Left lung (tissue), 4 donors: ENCODE measurements at regions not wholly inside any gene's neighbourhood (a gene's known extent, or its start where the extent isn't known, plus 50 kb on each side); places are given as distances from the start of the nearest gene placed in this dataset.
"Not testable (repeated sequence)": the region's sequence is repeated elsewhere in the genome, so short reads cannot be mapped to it uniquely, and the experiment has no call there.

Experiments used
- ATAC-seq: fragments of 200-7000 bp; cut with Tn5 transposase; one replicate; pipeline ENCODE4 v1.9.1; 2020; ENCODE audit warnings: moderate library complexity
- DNase-seq, 4 donors: peaks; one replicate each; pipeline ENCODE4 v3.0.0-alpha.2; 2013 to 2020
- H3K27ac ChIP-seq, 2 donors: fragments of 200-600 bp; sonication (generic) in 1 of 2; one replicate each; pipeline versions ENCODE4 v1.5.0 to v1.8.0; 2020 to 2021
- H3K27me3 ChIP-seq, 2 donors: fragments of 200-600 bp; sonication (generic) in 1 of 2; one replicate each; pipeline versions ENCODE4 v1.5.0 to v1.8.0; 2020 to 2021
- H3K36me3 ChIP-seq, 2 donors: fragments of 200-600 bp; sonication (generic) in 1 of 2; one replicate each; pipeline versions ENCODE4 v1.5.0 to v1.8.0; 2020 to 2021
- H3K4me1 ChIP-seq, 2 donors: fragments of 200-600 bp; one replicate each; pipeline ENCODE4 v1.8.0; 2021
- H3K4me3 ChIP-seq, 2 donors: fragments of 200-600 bp; sonication (generic) in 1 of 2; one replicate each; pipeline versions ENCODE4 v1.5.0 to v1.8.0; 2020 to 2021; ENCODE audit warnings: mild to moderate bottlenecking in 1 of 2
- H3K9me3 ChIP-seq, 2 donors: fragments of 200-600 bp; sonication (generic) in 1 of 2; one replicate each; pipeline versions ENCODE4 v1.5.0 to v1.8.0; 2020 to 2021
- intact Hi-C, 2 donors: fragments of 100-400 bp; cut with DNase I; formaldehyde crosslinking; loops; one replicate each; pipeline versions ENCODE4 v1.11.2 to v1.14.2; 2022
- TF ChIP-seq, protein P1 (sequence below), 2 donors: fragments of 200-600 bp; sonication (generic) in 1 of 2; IDR thresholded peaks; one replicate each; pipeline versions ENCODE4 v1.5.0 to v1.8.0; 2021; ENCODE audit warnings: antibody characterized with exemption in 2 of 2
- donor health status: DM: no; HTN: yes; CAD: no.
- donor health status: DM: no; HTN: no; CAD: no.

DNA sequence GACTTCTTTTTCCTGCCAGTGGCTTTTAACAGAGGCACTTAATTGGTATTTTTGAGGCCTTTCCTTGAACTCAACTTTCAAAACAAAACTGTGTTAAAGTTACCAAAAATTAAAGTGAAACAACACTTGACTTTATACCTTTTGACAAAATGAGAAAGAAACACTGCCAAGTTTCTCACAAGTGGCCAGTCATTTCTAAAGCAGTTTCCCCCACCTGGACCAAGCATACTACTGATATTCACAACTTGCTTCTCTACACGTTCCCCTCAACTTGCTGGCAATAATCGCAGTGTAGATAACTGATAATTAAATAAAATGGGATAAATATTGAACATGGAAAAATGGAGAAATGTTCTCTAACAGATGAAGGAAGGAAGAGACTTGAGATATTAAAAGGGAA lies 135.7 kb downstream of the TLR4 start:
- no peak for ATAC-seq
- Histone ChIP-seq H3K4me3 (no peak overlapping the region), H3K9me3 (no peaks in the 10 kb centered on the region), H3K36me3 (no peaks in the 10 kb centered on the region), H3K27ac (no peak overlapping the region), H3K4me1 (no peaks in the 10 kb centered on the region), H3K27me3 (no peaks in the 10 kb centered on the region)
- intact Hi-C loops, result no loop called here
- no peak for DNase-seq
- TF ChIP-seq, protein P1, sequence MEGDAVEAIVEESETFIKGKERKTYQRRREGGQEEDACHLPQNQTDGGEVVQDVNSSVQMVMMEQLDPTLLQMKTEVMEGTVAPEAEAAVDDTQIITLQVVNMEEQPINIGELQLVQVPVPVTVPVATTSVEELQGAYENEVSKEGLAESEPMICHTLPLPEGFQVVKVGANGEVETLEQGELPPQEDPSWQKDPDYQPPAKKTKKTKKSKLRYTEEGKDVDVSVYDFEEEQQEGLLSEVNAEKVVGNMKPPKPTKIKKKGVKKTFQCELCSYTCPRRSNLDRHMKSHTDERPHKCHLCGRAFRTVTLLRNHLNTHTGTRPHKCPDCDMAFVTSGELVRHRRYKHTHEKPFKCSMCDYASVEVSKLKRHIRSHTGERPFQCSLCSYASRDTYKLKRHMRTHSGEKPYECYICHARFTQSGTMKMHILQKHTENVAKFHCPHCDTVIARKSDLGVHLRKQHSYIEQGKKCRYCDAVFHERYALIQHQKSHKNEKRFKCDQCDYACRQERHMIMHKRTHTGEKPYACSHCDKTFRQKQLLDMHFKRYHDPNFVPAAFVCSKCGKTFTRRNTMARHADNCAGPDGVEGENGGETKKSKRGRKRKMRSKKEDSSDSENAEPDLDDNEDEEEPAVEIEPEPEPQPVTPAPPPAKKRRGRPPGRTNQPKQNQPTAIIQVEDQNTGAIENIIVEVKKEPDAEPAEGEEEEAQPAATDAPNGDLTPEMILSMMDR (IDR thresholded peaks at IDR 0.05), result no peak

DNA sequence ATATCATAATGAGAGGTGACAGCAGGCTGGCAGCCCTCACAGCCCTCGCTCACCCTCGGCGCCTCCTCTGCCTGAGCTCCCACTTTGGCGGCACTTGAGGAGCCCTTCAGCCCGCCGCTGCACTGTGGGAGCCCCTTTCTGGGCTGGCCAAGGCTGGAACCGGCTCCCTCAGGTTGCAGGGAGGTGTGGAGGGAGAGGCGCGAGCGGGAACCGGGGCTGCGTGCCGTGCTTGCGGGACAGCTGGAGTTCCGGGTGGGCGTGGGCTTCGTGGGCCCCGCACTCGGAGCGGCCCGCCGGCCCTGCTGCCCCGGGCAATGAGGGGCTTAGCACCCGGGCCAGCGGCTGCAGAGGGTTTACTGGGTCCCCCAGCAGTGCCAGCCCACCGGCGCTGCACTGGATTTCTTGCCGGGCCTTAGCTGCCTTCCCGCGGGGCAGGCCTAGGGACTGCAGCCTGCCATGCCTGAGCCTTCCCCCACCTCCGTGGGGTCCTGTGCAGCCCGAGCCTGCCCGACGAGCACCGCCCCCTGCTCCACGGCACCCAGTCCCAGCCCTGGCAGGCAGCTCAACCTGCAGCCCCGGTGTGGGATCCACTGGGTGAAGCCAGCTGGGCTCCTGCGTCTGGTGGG lies 147.7 kb downstream of the TLR4 start:
- H3K4me3 ChIP-seq, H3K27ac ChIP-seq, ATAC-seq, H3K27me3 ChIP-seq, intact Hi-C loops, H3K4me1 ChIP-seq, H3K9me3 ChIP-seq, H3K36me3 ChIP-seq: not testable (repeated sequence)
- peak in 1 of 4 donors; percentile 50 for DNase-seq

DNA sequence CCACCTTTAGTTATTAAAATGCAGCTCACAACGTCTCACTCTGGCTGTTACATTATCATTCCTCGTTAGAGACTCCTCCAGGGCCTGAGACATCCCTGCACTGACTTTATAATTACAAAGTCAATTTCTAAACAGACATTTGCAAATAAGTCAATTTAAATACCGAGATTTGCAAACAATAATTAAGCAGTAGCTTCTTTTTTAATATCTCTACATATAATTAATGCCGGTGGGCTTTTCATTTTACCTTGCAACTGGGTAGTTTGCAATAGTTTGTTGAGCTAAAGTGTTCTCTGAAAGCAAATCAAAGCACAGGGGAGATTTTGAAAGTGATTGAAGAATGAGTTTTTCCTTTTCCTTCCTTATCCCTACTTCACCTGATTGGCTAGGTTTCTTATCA lies 154.4 kb downstream of the TLR4 start:
- intact Hi-C loops, result no loop called here
- no peak for ATAC-seq

DNA sequence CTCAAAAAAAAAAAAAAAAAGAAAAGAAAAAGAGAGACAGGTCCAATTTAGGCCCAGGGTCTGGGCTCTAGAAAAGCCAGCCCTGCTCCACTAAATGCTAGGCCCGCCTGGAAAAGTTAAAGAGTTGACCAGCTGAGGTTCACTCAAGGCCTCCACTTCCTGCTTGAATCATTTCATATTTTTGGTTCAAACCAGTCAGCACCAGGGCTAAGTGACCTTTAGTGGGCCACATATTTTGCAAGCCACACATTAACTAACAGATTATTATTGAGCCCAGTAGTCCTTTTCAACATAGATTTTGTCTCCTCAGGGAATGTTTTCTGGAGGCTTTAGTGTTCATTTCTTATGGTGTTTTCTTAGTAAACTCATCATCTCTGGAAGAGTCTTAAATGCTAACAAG lies 156.6 kb downstream of the TLR4 start:
- H3K9me3 ChIP-seq, result no peaks in the 10 kb centered on the region
- no peaks in the 10 kb centered on the region for H3K4me1 ChIP-seq
- intact Hi-C loops, result no loop called here
- no peak overlapping the region for H3K4me3 ChIP-seq
- H3K27ac ChIP-seq, result no peak overlapping the region
- ATAC-seq, result no peak
- no peaks in the 10 kb centered on the region for H3K27me3 ChIP-seq
- no peaks in the 10 kb centered on the region for H3K36me3 ChIP-seq
- TF ChIP-seq, protein P1 (IDR thresholded peaks at IDR 0.05), result no peak
- DNase-seq, result no peak

More for the DNA sequence above, 154.4 kb downstream of the TLR4 start:
- no peaks in the 10 kb centered on the region for H3K4me1 ChIP-seq
- H3K9me3 ChIP-seq, result no peaks in the 10 kb centered on the region
- TF ChIP-seq, protein P1 (IDR thresholded peaks at IDR 0.05), result no peak
- H3K4me3 ChIP-seq, result no peak overlapping the region
- H3K36me3 ChIP-seq, result no peaks in the 10 kb centered on the region
- H3K27me3 ChIP-seq, result no peaks in the 10 kb centered on the region
- DNase-seq, result no peak
- H3K27ac ChIP-seq, result no peak overlapping the region

DNA sequence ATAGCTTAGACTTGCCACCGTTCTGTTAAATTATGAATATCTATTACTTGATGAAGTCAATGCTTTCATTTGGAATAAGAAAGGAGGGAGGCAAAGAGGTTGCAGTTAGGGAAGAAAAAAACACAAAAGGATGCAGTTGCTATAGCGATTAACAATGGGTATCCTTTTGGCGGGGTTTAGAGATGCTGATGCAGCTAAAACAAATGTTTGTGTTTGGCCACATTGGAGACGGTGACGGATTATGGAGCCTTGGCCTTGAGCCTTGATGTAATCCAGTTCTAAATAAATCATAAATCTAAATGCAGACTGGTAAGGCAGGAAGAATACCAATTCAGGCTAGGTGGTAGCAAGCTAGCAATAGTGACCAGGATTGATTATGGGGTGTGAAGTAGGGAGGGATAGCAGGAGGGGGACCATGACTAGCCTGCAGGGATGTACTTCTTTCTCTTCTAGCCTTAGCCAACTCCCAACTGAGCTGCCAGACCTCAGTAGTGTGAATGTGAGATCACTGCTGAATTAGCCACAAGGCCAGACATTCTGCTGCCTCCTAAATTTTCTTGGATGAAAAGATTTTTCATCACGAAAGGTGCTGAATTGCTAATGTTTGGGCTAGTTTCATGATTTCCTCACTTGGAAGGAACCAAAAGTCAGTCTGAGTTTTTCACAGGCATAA lies 160.3 kb downstream of the TLR4 start:
- Histone ChIP-seq H3K27me3 (no peaks in the 10 kb centered on the region), H3K27ac (no peak overlapping the region), H3K4me1 (no peaks in the 10 kb centered on the region), H3K4me3 (no peak overlapping the region), H3K9me3 (no peaks in the 10 kb centered on the region), H3K36me3 (no peaks in the 10 kb centered on the region)
- ATAC-seq (no peak), DNase-seq (no peak)
- intact Hi-C loops, result no loop called here
- TF ChIP-seq, protein P1 (IDR thresholded peaks at IDR 0.05), result no peak

DNA sequence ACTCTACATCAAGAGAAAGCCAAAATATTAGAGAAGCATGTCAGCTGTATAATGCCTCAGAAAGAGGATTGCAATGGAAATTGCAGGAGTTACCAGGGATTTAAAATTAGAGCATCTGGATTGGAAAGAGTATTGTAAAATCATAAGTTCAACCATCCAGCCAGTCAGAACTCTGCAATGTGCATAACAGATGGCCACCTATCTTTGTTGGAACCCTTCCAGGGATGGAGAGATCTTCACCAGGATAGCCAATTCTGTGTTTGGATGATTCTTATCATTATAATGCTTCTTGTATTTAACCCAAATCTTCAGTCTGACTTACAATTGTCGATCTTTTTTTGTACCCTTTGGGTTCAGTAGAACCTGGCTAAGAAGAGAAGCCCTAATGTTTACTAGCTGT lies 164.4 kb downstream of the TLR4 start:
- no peak for ATAC-seq

More for the DNA sequence above, 164.4 kb downstream of the TLR4 start:
- no peaks in the 10 kb centered on the region for H3K27me3 ChIP-seq
- DNase-seq, result no peak
- H3K36me3 ChIP-seq, result no peaks in the 10 kb centered on the region
- no peak overlapping the region for H3K27ac ChIP-seq
- TF ChIP-seq, protein P1 (IDR thresholded peaks at IDR 0.05), result no peak
- H3K4me3 ChIP-seq, result no peak overlapping the region
- H3K4me1 ChIP-seq, result no peaks in the 10 kb centered on the region
- intact Hi-C loops, result no loop called here
- no peaks in the 10 kb centered on the region for H3K9me3 ChIP-seq
